HG03457 (cell line): ENCODE measurements at regions not wholly inside any gene's neighbourhood (a gene's known extent, or its start where the extent isn't known, plus 50 kb on each side); places are given as distances from the start of the nearest gene placed in this dataset.
"Not testable (repeated sequence)": the region's sequence is repeated elsewhere in the genome, so short reads cannot be mapped to it uniquely, and the experiment has no call there.

Experiments used
- ATAC-seq: cut with Tn5 transposase; IDR thresholded peaks from one replicate; pipeline ENCODE4 v1.9.1; 2021; ENCODE audit warnings: moderate number of reproducible peaks; ENCODE audit not compliant: unreplicated experiment

DNA sequence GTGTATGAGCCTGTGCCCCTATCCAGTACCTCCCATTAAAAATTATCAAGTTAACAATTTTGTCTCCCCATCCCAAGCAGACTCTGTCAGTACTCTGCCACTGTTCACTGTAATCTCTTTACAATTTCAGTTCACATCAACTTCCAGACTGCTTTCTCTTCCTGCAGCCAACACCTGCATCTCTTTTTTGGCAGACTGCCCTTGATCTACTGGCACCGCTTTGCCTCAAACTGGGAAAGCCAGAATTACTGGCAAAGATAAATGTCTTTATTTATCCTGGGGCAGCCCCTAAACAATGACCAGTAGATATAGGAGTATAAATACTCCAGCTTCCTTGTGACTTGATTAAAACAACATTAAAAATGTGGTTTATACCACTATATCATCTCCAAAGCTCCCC lies 494.1 kb downstream of the ZNF385D start:
- no peak for ATAC-seq

DNA sequence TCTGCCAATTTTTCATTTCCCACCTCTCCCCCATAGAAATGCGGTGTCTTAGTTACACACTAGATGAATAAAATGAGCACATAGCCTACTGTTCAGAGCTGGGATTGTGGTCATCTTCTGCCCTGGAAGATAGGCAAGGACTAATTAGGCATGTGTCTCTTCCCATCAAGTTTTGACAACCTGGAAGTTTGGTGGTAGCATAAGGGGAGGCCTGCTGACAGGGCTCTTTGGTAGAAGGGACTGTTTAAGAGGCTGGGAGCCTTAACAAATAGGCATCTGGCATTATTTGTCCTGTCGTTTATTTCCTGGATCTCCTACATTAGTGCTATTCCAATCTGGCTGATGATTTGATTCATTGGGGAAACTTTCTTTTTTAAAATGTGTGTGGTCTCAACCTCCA lies 512.3 kb downstream of the ZNF385D start:
- no peak for ATAC-seq

DNA sequence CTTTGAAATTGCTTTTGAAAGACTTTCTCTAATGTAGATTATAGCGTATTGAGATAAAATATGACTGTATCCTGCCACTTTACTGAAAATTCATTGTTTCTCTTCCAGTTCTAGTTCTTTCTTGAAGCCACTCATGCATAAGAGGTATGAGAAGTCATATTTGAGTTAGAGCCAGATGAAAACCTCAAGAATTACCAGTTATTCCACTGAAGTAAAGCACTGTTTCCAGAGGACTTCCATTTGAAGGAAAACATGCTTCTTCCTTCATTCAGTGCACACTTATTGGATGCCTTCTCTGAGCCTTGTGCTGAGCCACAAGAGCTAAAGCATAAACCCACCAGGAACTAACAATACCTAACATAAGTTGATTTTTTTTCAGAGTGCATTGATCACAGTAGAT lies 513.4 kb downstream of the ZNF385D start:
- ATAC-seq = no peak

DNA sequence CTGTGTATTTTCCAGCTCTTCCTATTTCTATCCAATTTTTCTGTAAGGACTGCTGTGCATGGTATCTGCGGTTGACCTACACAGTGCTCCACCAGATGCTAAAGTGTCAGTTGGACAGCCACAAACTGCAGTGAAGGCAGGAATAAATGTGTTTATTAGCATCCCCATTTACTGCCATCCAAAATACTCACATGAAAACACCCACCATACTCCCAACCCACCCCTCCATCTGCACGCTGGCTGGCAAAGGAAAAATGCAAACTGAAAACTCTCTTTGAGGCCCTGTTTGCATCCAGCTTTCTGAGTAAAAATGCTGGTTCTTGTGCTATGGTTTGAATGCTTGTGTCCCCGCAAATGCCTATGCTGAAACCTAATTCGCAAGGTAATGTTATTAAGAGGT lies 515.5 kb downstream of the ZNF385D start:
- ATAC-seq = no peak

DNA sequence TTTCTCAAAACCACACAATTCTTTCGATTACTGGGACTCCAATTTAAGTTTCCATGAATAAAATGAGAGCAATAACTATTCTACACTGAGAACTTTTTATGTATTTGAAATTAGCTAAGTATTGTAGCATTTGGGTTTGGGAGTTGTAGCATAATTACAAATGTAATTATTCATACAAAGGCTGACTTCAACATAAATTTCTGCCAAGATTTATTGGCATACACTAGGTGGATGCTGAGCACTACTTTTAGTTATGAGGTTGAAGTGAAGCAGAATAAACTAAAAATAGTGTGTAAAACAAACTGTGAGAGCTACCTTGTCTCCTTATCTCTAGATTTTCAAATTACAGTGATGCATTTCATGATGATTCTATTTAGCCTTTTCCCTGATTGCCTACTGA lies 516.1 kb downstream of the ZNF385D start:
- ATAC-seq = no peak

DNA sequence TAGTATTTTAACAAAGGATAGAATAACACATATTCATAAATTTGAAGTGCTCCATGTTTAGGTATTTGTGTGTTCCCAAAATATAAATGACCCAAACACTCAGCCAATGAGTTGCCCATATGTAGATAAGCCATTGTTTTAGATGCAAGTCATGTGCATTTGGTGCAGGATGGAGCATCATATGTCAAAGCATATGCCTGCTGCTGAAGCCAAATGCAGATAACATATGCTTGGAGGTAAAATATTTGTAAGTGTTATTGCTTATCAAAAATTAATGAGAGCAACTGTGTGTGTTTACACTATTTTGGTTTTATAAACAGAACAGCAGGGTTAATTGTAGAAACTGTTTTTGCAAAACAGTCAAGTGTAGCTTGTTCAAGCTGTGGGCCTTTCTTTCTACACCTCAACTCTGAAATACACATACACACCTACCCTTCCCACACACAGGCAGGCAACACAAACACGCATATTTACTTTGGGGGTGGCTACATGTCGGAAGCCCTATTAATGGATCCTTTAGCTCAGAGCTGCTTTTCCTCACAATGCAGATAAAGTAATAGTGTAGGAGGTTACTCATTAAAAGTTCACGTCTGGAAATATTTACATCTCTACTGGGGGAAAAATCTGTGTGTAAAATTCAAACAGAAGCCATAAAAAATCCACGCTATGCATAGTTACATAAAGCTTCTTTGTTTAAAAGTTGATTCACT lies 521.4 kb downstream of the ZNF385D start:
- no peak for ATAC-seq

DNA sequence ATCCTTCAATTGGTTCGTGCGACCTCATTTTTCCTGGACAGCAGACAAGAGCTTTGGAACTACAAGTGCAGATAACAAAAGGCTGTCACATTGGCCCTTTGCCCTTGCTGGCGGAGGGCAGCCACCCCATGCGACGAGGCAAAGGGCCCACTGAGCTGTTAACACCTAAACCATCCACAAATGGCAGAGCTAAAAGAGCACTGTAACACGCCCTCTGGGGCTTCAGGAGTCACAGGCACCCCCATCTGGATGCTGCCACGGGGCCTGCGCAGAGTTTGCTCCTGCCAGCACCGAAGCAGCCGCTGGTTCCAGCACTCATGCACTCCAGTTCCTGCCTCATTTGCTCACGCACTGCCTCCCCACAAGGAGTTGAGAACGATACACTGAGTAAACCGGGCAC lies 524.9 kb downstream of the ZNF385D start:
- ATAC-seq = no peak

DNA sequence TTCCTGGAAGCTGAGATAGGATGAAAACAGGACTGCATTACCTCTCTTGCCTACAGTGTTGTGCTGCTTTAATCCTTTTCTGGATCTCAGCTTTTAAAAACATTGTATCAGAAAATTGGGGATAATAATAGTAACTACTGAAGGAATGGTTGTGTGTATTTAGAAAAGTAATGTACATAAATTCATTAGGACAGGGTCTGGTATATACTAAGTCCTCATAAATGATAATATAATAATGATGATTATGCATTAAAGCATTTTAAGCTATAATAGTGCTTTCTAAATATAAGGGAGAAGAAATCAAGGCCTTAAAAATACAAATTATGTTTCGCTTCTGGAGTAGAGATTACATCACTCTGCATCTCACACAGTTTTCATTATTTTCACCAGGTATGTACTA lies 530.1 kb downstream of the ZNF385D start:
- no peak for ATAC-seq

DNA sequence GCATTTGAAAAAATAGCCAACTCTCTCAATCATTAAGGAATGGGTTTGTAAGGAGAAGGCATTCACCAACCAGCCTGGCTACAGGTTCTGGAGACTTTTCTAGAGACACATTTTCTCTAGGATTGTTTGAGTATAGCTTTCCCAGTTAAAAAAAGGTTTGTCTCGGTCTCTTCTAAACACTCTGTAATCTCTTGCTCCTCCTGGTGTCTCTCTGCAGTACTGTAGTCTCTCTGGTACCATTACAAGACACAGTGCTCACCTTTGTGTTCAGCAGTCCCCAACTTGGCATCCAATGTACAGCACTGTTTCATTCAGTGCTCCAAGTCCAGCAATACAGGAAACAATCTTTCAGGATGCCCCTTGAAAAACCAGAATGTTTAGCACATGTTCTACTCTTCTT lies 534.4 kb downstream of the ZNF385D start:
- ATAC-seq = no peak

DNA sequence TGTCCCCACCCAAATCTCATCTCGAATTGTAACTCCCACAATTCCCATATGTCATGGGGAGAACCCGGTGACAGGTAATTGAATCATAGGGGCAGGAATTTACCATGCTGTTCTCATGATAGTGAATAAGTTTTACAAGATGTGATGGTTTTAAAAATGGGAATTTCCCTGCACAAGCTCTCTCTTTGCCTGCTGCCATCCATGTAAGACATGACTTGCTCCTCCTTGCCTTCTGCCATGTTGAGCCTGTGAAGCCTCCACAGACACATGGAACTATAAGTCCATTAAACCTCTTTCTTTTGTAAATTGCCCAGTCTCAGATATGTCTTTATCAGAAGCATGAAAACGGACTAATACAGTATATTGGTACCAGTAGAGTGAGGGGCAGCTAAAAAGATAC lies 546.9 kb downstream of the ZNF385D start:
- not testable (repeated sequence) for ATAC-seq

DNA sequence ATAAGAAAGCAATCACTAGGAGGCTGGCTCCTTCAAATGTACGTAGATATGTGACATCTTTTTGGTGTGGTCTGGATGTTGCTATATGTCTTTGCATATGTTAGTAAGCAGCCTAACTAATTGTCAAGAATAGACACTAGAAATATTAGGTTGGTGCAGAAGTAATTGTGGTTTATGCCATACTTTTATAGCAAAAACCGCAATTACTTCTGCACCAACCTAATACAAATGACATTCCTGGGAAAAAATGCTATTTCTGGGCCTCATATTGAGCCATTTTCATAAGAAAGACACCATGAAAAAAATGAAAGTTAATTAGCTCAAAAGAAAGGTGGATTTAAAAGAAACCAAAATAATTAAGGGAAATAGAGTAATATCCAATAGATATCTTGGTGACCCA lies 555.8 kb downstream of the ZNF385D start:
- ATAC-seq = no peak

DNA sequence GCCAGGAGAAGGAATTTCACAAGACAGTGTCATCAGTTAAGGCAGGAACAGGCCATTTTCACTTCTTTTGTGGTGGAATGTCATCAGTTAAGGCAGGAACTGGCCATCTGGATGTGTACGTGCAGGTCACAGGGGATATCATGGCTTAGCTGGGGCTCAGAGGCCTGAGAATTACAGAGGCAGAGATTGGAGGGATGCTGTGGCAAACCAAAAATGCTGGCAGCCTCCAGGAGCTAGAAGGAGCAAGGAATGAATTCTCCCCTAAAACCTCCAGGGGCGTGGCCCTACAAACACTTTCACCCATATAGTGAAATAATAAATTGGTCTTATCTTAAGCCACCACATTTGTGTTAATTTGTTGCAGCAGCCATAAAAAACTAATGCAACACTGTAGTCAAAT lies 557.0 kb downstream of the ZNF385D start:
- ATAC-seq = not testable (repeated sequence)

DNA sequence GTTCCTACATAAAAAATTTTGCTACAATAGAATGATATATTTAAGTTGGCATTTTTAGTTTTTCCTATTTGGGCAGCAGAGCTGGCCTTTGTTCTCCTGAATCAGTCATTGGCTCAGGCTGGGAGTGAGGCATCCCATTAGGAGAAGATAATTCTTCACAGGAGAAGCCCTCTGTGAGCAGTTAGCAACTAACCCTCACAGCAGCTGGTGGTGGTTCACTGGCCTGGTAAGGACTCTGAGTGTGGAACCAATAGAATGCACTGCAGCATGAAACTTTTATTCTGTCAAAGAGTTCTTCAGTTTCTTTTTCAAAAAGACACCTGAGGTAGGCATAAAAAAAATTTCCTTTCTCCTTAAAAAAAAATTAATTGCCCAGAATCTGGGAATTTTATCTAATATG lies 562.6 kb downstream of the ZNF385D start:
- no peak for ATAC-seq

DNA sequence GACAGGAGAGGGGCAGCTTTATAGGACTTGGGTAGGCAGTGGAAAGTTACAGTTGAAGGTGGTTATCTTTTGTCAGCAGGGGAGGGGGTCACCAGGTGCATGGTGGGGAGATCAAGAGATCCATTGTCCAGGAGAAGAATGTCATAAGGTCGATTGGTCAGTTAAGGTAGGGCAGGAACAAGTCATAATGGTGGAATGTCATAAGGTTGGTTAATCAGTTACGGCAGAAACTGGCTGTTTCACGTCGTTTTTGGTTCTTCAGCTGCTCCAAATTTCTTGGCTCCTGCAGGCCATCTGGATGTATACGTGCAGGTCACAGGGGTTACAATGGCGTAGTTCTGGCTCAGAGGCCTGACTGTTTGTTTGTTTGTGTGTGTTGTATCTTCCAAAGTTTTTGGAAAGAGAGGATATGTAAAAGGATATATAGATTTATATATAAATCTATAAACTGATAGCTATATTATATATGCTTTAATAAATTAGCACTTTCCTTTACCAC lies 565.1 kb downstream of the ZNF385D start:
- no peak for ATAC-seq

DNA sequence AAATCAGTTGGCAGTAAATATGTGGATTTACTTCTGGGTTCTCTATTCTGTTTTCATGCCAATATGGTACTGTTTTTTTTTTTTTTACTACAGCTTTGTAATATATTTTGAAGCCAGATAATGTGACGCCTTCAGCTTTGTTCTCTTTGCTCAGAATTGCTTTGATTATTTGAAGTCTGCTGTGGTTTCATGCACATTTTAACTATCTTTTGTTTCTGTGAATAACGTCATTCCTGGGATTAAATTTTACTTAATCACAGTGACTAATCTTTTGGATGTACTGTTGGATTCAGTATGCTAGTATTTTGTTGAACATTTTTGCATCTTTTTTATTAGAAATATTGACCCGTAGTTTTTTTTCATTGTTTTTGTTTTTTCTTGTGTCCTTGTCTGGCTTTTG lies 576.5 kb downstream of the ZNF385D start:
- no peak for ATAC-seq

DNA sequence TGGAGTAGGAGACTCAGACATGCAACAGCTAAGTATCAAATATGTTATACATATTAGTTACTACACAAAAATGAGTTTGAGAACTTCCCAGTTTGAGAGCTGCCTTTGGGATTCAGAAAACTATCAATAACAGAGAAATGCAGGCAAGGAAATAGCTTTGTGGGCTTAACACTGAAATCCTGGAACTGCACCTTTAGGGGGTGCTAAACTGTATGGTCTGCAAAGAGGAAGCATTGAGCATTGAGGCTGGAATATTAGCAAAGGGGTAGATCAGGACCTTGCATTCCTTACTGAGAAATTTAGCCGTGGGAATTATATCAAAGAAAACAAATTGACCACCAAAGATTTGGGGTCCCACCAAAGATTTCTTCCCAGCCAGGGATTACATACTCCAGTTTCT lies 580.0 kb downstream of the ZNF385D start:
- ATAC-seq = no peak

DNA sequence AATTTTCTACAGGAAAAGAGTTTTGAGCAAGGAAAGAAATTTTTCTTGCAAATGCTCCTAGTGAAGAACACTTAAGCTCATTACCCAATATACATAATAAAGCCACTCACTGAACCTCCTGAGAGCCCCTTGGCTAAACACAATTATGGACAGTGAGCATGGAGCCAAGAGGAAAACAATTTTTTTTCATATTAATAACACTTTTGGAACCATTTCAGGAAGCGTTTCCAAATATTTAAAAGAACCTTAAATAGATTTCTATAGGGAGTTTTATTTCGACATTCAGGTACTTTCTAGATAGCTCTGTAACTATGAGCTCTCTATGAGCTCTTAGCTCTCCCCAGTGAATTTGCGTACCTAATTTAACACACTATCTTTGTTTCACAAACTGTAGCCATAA lies 581.1 kb downstream of the ZNF385D start:
- ATAC-seq = no peak

DNA sequence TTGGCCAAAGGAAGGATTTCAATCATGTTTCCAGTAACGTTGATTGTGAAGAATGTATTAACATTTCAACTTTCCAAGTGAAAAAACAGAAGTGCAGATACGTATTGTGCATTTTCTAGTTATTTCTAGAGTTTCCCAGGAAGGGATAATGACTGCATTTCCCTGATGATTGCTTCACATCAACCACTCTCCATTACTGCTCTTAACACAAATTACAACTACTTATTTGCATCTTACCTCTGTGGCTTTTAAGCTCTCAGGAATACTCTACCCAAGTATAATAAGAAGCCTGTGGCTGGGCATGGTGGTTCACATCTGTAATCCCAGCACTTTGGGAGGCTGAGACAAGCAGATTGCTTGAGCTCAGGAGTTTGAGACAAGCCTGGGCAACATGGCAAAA lies 582.5 kb downstream of the ZNF385D start:
- no peak for ATAC-seq

DNA sequence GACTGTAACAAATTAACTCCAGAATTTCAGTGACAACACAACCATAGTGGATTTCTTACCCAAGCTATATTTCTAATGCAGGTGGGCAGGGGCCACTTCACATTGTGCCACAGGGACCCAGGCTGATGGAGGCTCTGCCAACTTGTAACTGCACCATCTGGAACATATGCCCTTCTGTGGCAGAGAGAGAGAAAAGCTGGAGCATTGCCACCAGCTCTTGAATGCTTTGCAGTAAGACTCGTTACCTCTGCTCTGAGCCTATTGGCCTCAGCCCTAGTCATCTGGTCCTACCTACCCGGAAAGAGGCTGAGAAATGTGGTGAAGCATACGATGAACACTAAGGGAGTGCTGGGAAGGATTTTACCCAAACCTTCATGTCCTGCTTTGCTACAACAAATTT lies 587.1 kb downstream of the ZNF385D start:
- ATAC-seq = no peak

DNA sequence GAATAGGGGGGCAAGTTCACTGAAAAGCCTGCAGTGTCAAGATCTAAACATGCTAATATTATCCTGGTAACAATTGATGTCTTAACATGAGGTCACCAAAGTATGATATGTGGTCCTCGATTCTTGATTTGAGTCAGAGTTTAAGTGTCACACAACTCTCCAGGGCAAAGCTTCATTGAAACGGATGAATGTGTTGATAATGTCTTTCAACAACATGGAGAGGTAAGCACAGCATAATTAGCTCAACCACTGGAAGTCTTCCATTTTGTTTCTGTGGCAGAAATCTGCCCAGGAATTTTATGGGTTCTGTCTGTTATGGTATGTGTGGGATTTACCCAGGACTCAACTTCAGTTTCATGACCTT lies 591.5 kb downstream of the ZNF385D start:
- ATAC-seq = no peak

DNA sequence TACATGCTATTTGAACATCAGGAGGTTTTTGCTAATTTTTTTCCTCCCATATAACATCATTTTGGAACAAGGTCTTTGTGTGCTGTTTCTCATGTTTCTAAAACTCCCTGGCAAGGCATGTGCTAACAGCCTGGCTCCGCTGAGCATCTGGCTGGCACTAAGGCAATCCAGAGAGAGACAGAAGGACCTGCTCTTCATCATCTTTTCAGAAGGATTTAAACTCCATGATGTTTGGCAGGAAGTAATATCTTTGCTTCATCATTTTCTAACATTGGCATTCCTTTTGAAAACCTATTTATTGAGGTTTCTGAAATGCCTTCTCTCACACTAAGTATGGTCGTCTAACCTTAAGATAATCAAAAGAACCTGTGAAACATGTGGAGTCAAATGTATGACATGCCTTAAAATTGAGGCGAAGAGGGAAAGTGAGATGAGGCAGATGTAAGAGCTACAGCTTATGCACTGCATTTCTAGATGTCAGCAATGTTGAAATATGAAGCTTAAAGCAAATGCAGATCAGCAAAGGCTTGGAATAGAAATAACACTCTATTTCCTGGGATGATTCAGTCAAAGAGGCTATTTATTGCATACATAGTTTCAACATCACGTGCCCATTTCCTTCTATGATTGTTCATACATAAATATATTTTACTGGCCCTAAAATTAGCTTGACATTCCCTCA lies 592.0 kb downstream of the ZNF385D start:
- no peak for ATAC-seq

DNA sequence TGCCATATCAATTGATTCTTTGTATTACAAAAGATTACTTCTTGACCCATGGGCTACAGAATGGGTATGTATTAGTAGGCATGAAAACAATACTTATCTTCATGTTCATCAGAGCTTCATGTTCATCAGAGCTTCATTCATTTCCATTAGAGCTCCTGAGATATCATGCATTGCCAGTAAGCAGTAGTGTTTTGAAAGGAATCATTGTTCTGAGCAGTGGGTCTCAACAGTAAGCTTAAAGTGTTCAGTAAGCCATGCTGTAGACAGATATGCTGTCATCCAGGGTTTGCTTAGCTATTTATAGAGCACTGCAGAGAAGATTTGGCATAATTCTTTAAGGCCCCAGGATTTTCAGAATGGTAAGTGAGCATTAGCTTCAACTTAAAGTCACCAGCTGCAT lies 596.1 kb downstream of the ZNF385D start:
- no peak for ATAC-seq

DNA sequence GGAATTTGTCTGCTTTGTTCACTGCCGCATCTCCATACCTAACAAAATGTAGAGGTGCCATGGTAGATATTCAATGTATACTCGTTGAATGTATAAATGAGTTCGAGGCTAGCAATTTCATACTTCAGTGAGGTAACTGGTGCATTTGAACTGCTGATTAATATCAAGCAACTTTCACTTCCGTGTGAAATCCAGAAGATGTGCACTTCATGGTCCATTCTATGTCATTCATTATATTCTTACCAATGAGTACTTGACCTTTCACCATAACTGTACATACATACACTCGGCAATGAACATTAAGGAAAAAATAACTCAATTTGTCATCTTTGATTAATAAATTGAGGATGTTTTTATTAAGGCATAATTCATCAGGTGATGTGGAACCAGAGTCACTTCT lies 598.5 kb downstream of the ZNF385D start:
- ATAC-seq = no peak
